Rectal smooth muscle tissue (tissue), 1 donor: ENCODE measurements at regions not wholly inside any gene's neighbourhood (a gene's known extent, or its start where the extent isn't known, plus 50 kb on each side); places are given as distances from the start of the nearest gene placed in this dataset.
"Not testable (repeated sequence)": the region's sequence is repeated elsewhere in the genome, so short reads cannot be mapped to it uniquely, and the experiment has no call there.

ENCODE experiments used
- H3K27ac ChIP-seq: one replicate; pipeline ENCODE4 v1.7.0; 2013; ENCODE audit warnings: low read depth, low read length, inconsistent platforms
- H3K27me3 ChIP-seq: one replicate; pipeline ENCODE4 v1.7.0; 2013; ENCODE audit warnings: low read length; ENCODE audit not compliant: control insufficient read depth, insufficient read depth
- H3K36me3 ChIP-seq: one replicate; pipeline ENCODE4 v1.7.0; 2013; ENCODE audit warnings: low read length; ENCODE audit not compliant: control insufficient read depth, insufficient read depth
- H3K4me1 ChIP-seq: one replicate; pipeline ENCODE4 v1.7.0; 2013; ENCODE audit warnings: low read length; ENCODE audit not compliant: control insufficient read depth, insufficient read depth
- H3K4me3 ChIP-seq: one replicate; pipeline ENCODE4 v1.7.0; 2013; ENCODE audit warnings: low read length
- H3K9ac ChIP-seq: one replicate; pipeline ENCODE4 v1.7.0; 2013; ENCODE audit warnings: low read length

DNA sequence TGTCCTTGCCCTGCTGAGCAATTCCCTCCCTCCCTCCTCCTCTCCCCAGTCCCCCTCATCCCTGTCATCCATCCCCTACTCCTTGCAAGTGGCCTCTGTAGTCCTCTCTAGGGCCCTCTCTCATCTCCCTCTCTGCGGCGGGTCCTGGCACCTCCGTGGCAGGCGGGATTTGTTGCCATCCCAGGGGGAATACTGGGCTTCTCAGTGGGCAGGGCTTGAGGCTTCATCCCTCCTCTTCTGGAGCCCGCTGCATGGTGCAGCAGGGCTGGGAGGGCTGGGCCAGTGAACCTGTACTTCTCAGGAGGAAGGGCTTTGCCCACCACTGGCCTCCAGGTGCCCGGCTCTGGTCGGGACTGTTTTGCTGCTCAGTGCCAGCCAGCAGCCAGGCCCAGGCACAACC lies 216.2 kb downstream of the TFCP2L1 start:
- Histone ChIP-seq H3K9ac (no peak overlapping the region), H3K4me1 (peaks cover 3% of the 10 kb centered on the region), H3K27ac (no peak overlapping the region), H3K36me3 (no peaks in the 10 kb centered on the region), H3K27me3 (peaks cover 6% of the 10 kb centered on the region), H3K4me3 (no peak overlapping the region)

DNA sequence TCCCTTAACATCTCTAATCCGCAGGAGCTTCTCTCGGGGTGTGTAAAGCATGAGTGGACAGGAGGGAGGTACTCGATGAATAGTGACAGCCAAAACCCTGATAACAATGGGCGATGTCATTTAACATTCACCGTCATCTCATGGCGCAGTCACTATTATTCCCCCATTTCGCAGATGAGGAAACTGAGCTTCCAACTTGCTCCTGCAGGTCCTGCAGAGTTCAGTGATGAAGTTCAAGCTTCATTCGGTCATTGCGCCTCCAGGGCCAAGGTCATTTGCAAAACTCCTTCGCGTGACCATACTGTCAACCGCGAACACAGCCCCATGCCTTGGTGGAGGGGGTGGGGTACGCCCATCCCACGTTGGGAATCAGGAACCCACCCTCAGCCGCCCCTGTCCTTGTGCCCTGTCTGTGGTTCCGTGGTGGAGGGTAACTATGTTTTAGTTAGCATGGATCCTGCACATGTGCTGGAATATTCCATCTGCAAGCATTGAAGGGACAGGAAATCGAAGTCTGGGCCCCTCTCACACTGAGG lies 215.5 kb downstream of the TFCP2L1 start:
- Histone ChIP-seq H3K4me3 (no peak overlapping the region), H3K36me3 (no peaks in the 10 kb centered on the region), H3K27me3 (peaks cover 6% of the 10 kb centered on the region), H3K4me1 (peaks cover 3% of the 10 kb centered on the region), H3K9ac (no peak overlapping the region), H3K27ac (no peak overlapping the region)

DNA sequence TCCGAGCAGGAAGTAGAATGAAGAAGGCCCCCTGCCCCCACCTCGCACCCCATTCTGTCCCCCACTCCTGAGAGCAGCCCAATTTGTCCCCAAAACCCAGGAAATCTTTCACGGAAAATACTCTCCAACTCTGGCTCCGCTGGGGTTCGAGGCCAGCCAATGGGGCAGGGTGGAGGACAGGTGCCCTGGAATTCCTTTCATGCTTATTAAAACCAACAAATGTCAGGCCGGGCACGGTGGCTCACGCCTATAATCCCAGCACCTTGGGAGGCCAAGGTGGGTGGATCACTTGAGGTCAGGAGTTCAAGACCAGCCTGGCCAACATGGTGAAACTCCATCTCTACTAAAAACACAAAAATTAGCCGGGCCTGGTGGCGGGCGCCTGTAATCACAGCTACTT lies 214.9 kb downstream of the TFCP2L1 start:
- H3K4me3 ChIP-seq, H3K9ac ChIP-seq, H3K27me3 ChIP-seq, H3K27ac ChIP-seq, H3K36me3 ChIP-seq, H3K4me1 ChIP-seq: not testable (repeated sequence)

DNA sequence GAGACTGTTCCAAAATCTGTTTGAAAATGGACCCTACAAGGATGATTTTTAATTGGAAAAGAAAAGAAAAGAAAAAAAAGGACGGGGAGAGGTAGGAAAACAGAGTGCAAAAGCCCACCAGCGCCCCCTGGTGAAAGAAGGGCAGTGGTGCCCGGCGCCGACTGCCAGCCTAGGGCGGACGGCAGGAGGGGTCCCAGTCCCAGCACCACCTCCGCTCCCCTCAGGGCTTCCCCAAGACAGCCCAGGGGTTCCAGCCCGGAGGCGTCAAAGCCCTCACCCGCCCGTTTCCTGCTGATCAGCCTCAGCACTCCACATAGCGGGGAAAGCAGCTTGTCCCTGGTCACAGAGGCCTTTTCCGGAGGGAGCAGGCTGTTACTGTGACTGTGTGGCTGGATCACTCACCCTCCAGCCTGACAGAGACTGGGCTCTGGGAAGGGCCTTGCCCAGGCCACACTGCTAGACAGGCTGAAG lies 213.9 kb downstream of the TFCP2L1 start:
- Histone ChIP-seq H3K9ac (no peak overlapping the region), H3K36me3 (no peaks in the 10 kb centered on the region), H3K27me3 (peaks cover 6% of the 10 kb centered on the region), H3K27ac (no peak overlapping the region), H3K4me1 (peaks cover 16% of the 10 kb centered on the region), H3K4me3 (no peak overlapping the region)

DNA sequence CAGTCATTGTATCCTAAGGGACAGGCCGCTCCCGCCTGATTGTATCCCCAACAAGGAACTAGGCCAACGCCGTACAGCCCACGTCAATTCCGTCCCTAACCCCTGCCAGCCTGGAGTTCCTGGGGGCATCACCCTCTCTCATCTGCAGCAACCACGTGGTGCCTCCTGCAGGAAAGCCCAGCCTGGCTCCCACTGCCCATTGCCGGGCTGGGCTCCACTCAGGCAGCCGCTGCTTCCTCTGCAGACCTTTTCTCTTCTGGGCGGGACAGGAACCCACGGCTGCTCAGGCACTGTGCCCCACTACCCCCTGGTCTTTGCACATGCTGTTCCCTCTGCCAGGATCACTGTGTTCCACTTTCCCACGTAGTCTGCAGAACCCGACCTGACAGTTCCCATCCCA lies 212.2 kb downstream of the TFCP2L1 start:
- no peak overlapping the region for H3K9ac ChIP-seq
- H3K4me1 ChIP-seq = peaks cover 17% of the 10 kb centered on the region
- peaks cover 8% of the 10 kb centered on the region for H3K27me3 ChIP-seq
- H3K36me3 ChIP-seq = no peaks in the 10 kb centered on the region
- H3K27ac ChIP-seq = no peak overlapping the region
- H3K4me3 ChIP-seq = no peak overlapping the region

DNA sequence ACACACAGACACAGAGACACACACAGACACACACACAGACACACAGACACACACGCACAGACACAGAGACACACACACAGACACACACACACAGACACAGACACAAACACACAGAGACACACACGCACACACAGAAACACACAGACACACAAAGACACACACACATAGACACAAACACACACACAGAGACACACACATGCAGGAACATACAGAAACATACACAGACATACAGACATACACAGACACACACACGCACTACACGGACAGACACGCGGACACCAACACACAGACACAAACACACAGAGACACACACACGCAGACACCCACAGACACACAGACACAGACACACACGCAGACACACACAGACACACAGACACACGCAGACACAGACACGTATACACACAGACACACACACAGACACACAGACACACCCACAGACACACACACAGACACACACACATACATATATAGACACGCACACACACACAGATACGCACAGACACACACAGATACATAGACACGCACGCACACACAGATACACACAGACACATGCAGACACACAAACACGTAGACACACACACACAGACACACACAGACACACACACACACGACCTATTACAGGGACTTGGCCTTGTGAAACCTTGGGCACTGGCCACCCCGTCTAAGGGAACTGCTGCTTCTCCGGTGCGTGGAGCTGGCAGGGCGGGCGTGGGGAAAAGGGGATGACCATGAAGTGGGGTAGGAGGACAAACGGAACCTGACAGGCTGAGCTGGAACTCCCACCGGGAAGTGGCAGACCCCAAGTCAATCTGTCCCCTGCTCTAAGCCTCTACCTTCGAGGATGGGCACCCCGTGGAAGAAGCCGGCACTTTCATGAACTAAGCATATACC lies 211.4 kb downstream of the TFCP2L1 start:
- no peak overlapping the region for H3K27ac ChIP-seq
- H3K4me3 ChIP-seq = no peak overlapping the region
- H3K36me3 ChIP-seq = no peaks in the 10 kb centered on the region
- peaks cover 17% of the 10 kb centered on the region for H3K4me1 ChIP-seq
- peaks cover 8% of the 10 kb centered on the region for H3K27me3 ChIP-seq
- H3K9ac ChIP-seq = no peak overlapping the region

DNA sequence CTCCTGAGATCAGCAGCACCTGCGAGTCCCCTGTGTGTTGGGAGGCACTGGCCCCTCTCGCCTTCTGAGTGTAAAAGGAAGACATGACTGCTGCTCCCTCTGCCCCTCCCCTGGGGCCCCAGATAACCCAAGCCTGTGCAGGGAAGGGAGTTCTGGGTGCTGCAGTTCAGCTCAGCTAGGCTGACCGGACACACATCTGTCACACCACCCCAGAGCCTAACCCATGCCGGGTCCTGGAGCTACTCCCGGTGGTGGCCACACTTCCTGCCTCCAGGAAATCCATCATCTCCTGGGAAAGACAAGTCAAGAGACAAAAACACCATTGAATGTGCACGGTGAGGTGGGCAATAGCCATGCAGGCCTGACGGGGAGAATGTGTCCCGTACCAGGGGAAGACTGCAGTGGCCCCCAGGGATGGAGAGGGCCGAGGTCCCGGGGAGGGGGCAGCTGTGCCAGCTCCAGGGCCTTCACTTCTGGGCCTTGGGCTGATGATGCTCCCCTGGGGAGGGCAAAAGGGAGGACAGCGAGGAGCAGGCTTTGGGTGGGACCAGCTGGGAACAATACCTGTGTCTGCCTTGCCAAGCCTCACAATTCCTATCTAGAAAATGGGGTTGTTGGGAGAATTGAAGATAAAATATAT lies 210.6 kb downstream of the TFCP2L1 start:
- Histone ChIP-seq H3K4me1 (peaks cover 24% of the 10 kb centered on the region), H3K9ac (no peak overlapping the region), H3K36me3 (no peaks in the 10 kb centered on the region), H3K27me3 (peaks cover 8% of the 10 kb centered on the region), H3K4me3 (no peak overlapping the region), H3K27ac (no peak overlapping the region)

DNA sequence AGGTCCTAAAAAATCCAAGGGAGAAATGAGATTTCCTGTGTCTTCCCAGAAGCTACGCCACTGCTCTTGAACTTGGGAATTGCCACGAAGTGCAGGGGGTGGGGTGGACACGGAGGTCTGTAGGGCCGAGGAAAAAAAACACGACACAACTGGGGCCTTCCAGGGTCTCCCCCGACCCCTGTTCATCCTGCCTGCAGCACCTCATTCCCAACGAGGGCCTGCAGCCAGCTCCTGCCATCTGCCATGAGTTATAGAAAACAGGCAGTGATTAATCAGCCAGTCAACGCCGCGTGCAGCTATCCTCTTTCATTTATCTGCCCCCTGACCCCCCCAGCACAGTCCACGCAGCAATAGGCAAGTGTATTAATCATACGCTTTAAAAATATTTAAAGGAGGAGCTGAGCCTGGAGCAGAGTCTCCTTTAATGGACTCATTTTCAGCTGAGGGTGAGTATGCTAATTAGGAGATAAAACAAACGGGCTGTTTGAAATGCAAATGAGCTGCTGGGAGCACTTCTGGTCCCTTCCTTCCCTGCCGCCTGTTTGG lies 209.9 kb downstream of the TFCP2L1 start:
- H3K27me3 ChIP-seq = peaks cover 8% of the 10 kb centered on the region
- H3K9ac ChIP-seq = no peak overlapping the region
- peaks cover 25% of the 10 kb centered on the region for H3K4me1 ChIP-seq
- no peaks in the 10 kb centered on the region for H3K36me3 ChIP-seq
- H3K4me3 ChIP-seq = peak overlapping the region; percentile 19
- peak overlapping the region; percentile 47 for H3K27ac ChIP-seq

DNA sequence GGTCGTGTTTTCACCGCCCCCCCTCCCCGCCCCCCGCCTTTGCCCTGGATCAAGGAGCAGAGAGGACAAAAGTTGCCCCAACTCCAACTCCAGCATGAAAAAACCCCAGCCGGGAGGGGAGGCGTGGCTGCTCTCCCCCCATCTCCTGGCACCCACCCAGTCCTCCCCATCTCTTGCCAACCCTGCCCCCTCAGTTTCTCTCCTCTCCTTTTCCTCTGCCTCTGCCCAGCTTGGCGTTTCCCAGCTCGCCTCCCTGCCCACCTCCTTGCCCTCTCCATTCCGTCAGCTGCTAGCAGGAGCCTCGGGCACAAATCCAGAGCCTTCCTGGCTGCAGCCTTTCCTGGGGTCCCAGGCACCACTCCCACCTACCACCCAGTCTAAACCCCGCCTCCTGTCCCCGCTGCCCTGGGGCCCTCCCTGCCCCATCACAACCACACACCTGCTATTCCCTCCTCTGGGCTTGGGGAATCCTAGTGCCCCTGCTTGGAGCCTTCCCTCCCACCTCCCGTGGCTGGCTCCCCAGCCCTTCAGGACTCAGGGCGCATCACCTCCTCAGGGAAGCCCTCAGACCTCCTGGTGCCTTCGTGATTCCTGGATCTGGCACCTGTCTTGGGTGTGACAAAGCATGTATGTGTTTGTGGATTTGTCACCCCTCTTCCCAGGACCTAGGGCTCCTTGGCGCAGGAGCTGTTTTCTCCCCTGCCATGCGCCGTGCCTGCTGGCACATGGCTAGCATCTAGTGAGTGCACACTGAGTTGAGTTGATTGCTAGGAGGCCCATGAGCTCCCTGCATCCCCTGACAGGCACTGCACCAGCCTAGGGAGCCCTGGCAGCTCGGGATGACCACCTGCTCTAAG lies 209.1 kb downstream of the TFCP2L1 start:
- H3K9ac ChIP-seq = no peak overlapping the region
- H3K27ac ChIP-seq = peak overlapping the region; percentile 47
- peaks cover 8% of the 10 kb centered on the region for H3K27me3 ChIP-seq
- no peaks in the 10 kb centered on the region for H3K36me3 ChIP-seq
- H3K4me3 ChIP-seq = no peak overlapping the region
- peaks cover 25% of the 10 kb centered on the region for H3K4me1 ChIP-seq

DNA sequence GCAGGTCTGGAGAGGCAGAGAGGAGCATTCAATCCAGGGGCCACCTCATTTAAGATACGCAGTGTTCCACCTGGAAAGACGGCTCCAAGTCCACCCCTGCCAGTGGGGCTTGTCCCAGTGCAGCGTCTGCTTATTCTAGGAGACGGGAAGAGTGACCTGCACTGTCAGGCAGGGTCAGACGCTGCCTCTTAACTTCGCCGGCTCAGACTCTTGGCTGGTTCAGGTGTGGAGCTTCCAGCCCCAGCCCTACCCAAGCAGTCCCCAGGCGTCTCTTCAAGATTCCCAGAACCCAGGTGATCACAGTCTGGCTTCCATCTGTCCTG lies 208.5 kb downstream of the TFCP2L1 start:
- Histone ChIP-seq H3K27me3 (peaks cover 8% of the 10 kb centered on the region), H3K36me3 (no peaks in the 10 kb centered on the region), H3K4me3 (no peak overlapping the region), H3K4me1 (peaks cover 22% of the 10 kb centered on the region), H3K27ac (no peak overlapping the region), H3K9ac (no peak overlapping the region)

DNA sequence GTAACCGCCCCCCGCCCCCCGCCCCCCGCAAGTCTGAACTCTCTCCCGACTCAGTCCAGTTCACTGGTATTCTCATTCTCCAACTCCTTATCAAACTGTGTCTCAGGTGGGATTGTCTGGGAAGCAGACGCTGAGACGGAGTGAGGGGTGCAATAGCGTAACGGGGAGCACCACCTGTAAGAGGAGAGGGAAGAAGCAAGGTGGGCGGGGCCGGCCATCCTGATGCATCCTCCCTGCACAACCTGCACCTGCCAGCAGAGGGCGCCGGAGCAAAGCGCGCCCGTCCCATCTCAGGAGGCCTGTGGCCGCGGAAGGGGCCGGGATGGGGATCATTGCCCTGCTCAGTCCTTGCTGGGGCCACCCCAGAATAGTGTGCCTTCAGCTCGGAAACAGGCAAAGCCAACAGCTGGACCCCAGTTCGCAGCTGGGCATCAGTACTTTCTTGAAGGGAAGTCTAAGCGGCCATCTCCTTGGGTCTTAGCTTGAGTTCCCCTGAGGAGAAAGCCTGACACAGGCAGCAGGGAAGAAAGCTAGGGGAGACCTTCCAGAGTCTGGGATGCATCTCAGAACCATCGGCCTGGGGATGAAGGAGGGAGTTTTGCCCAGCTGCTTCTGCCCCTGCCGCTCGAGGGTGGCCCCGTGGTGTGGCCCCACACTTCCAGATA lies 208.0 kb downstream of the TFCP2L1 start:
- no peaks in the 10 kb centered on the region for H3K36me3 ChIP-seq
- H3K9ac ChIP-seq = no peak overlapping the region
- no peak overlapping the region for H3K4me3 ChIP-seq
- H3K4me1 ChIP-seq = peaks cover 22% of the 10 kb centered on the region
- no peak overlapping the region for H3K27ac ChIP-seq
- peaks cover 8% of the 10 kb centered on the region for H3K27me3 ChIP-seq
